Ovary (tissue), 7 donors: ENCODE measurements at regions not wholly inside any gene's neighbourhood (a gene's known extent, or its start where the extent isn't known, plus 50 kb on each side); places are given as distances from the start of the nearest gene placed in this dataset.
"Not testable (repeated sequence)": the region's sequence is repeated elsewhere in the genome, so short reads cannot be mapped to it uniquely, and the experiment has no call there.

Experiments
- DNase-seq, 5 donors: peaks; one replicate each; pipeline ENCODE4 v3.0.0-alpha.2; 2019 to 2020
- H3K27ac ChIP-seq, 2 donors: fragments of 200-600 bp; one replicate each; pipeline versions ENCODE4 v1.5.1 to v1.8.0; 2019 to 2022
- H3K27me3 ChIP-seq: fragments of 200-600 bp; one replicate; pipeline ENCODE4 v1.8.0; 2022
- H3K36me3 ChIP-seq: fragments of 200-600 bp; sonication (generic); one replicate; pipeline ENCODE4 v1.5.1; 2019
- H3K4me1 ChIP-seq: one replicate; pipeline ENCODE4 v1.8.1; 2013; ENCODE audit warnings: mild to moderate bottlenecking, moderate library complexity; ENCODE audit not compliant: insufficient read depth
- H3K4me3 ChIP-seq: fragments of 200-600 bp; sonication (generic); one replicate; pipeline ENCODE4 v1.5.1; 2017
- H3K9me3 ChIP-seq, 2 donors: fragments of 200-600 bp in 1 of 2; sonication (generic) in 1 of 2; one replicate each; pipeline versions ENCODE4 v1.5.1 to v1.8.1; 2013 to 2019; ENCODE audit warnings: mild to moderate bottlenecking in 1 of 2, moderate library complexity in 1 of 2
- EP300 ChIP-seq: sonication (generic); formaldehyde crosslinking; IDR thresholded peaks from one replicate; pipeline ENCODE4 v1.6.1; 2017; ENCODE audit warnings: antibody characterized with exemption
- POLR2A ChIP-seq: fragments of 450-650 bp; IDR thresholded peaks from one replicate; pipeline ENCODE4 v1.6.1; 2017; ENCODE audit warnings: antibody characterized with exemption, mild to moderate bottlenecking, moderate library complexity
- WGBS, 3 donors: extraction: QIAGEN DNeasy Blood & Tissue Kit in 1 of 3; methylation state at CpG; one replicate each; pipeline versions ENCODE4 v1.1.5 to v1.1.7; 2013 to 2017; 5-methylcytosine and 5-hydroxymethylcytosine counted together
- intact Hi-C, 4 donors: fragments of 100-400 bp; cut with DNase I; formaldehyde crosslinking; loops; one replicate each; pipeline versions ENCODE4 v1.11.0 to v1.15.1; 2022 to 2023
- TF ChIP-seq, protein P1 (sequence below), 3 donors: fragments of 450-650 bp in 2 of 3; fragments of 200-600 bp in 1 of 3; IDR thresholded peaks; one replicate each; pipeline versions ENCODE4 v1.5.1 to v1.8.0; 2016 to 2022; ENCODE audit warnings: antibody characterized with exemption in 3 of 3, mild to moderate bottlenecking in 1 of 3
- donor health status: DM: no; HTN: no; CAD: no; lungs with moderate emphysema.
- donor health status: DM: no; HTN: no; CAD: no.
- donor health status: Bipolar disorder and iron deficiency.
- donor health status: DM: no; HTN: no; CAD: no.
- donor health status: DM: yes; HTN: yes; CAD: no.

DNA sequence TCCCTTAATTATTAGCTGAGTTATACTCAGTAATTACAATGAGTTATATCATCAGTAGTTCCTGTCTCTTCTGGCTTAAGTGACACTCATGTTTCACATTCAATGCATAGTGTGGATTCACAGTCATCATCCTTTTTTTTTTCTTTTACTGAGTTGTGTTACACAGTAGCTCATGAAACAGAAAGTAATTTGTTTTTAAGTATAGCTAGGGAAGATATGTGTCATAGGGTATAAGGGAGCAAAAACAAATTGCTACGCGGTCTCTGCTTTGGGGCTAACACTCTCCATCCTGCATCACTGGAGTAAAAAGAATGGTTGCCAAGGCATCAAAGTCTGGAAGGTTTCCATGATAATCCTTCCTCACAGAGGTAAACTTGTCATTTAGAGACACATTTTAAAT, 971.7 kb upstream of the NCAM2 start:
- Histone ChIP-seq H3K4me3 (no peak overlapping the region), H3K27ac (no peak overlapping the region), H3K4me1 (no peaks in the 10 kb centered on the region), H3K27me3 (no peaks in the 10 kb centered on the region), H3K36me3 (no peaks in the 10 kb centered on the region), H3K9me3 (no peaks in the 10 kb centered on the region)
- intact Hi-C loops, result no loop called here
- TF ChIP-seq EP300, result no peak
- TF ChIP-seq, protein P1, sequence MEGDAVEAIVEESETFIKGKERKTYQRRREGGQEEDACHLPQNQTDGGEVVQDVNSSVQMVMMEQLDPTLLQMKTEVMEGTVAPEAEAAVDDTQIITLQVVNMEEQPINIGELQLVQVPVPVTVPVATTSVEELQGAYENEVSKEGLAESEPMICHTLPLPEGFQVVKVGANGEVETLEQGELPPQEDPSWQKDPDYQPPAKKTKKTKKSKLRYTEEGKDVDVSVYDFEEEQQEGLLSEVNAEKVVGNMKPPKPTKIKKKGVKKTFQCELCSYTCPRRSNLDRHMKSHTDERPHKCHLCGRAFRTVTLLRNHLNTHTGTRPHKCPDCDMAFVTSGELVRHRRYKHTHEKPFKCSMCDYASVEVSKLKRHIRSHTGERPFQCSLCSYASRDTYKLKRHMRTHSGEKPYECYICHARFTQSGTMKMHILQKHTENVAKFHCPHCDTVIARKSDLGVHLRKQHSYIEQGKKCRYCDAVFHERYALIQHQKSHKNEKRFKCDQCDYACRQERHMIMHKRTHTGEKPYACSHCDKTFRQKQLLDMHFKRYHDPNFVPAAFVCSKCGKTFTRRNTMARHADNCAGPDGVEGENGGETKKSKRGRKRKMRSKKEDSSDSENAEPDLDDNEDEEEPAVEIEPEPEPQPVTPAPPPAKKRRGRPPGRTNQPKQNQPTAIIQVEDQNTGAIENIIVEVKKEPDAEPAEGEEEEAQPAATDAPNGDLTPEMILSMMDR (IDR thresholded peaks at IDR 0.05), result no peak
- no peak for TF ChIP-seq POLR2A
- DNase-seq, result no peak
- WGBS, 3 donors, result 83 to 91% (median 88%) methylated on average over 2 of the region's 2 CpGs

DNA sequence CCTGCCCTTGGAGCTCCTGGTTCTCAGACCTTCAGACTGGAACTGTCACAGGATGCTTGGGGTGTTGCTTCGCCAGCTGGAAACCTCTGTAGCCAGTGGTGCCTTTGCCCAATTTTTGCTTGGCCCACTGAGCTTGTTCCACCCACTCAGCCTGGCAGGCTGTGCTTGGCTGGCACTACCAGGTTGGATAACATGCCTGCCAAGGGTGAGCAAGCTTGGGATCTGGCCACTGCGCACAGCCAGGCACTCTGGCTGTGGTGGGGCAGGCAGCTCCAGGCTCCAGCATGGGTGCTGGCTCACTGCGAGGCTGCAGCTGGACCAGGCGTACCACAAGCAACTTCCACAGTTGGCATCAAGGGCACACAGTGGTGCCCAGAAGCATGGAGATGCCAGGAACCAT, 967.8 kb upstream of the NCAM2 start:
- WGBS, 3 donors, result 90 to 97% (median 92%) methylated on average over 4 of the region's 4 CpGs
- H3K4me1 ChIP-seq, result no peaks in the 10 kb centered on the region
- intact Hi-C loops, result no loop called here
- no peak overlapping the region for H3K27ac ChIP-seq
- no peak overlapping the region for H3K4me3 ChIP-seq
- DNase-seq, result no peak
- no peaks in the 10 kb centered on the region for H3K27me3 ChIP-seq
- no peaks in the 10 kb centered on the region for H3K36me3 ChIP-seq
- TF ChIP-seq, protein P1 (IDR thresholded peaks at IDR 0.05), result no peak
- TF ChIP-seq EP300, result no peak
- no peak for TF ChIP-seq POLR2A
- no peaks in the 10 kb centered on the region for H3K9me3 ChIP-seq

DNA sequence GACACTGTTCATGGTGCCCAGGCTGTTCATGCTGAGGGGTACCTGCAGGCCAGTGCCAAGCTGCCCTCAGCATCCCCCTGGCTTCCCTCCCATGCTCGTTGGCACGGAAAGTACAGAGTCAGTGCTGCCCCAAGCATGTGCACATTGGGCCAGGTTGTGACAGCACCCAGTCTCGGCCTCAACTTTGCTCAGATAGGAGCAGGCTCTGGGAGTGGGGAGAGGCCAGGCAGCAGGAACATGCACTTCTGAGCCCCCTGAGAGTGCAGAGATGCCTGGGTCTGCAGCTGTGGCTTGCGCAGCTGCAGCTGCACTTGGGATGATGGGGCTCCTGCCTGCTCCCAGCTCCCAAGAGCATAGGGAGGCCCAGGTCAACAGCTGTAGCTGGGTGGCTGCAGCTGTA, 966.4 kb upstream of the NCAM2 start:
- no peaks in the 10 kb centered on the region for H3K36me3 ChIP-seq
- no peaks in the 10 kb centered on the region for H3K4me1 ChIP-seq
- DNase-seq, result no peak
- no peaks in the 10 kb centered on the region for H3K9me3 ChIP-seq
- H3K27ac ChIP-seq, result no peak overlapping the region
- H3K27me3 ChIP-seq, result no peaks in the 10 kb centered on the region
- TF ChIP-seq, protein P1 (IDR thresholded peaks at IDR 0.05), result no peak
- TF ChIP-seq EP300, result no peak
- WGBS, 3 donors, result 44 to 97% (median 69%) methylated on average over 2 to 4 of the region's 4 CpGs
- intact Hi-C loops, result no loop called here
- H3K4me3 ChIP-seq, result no peak overlapping the region

DNA sequence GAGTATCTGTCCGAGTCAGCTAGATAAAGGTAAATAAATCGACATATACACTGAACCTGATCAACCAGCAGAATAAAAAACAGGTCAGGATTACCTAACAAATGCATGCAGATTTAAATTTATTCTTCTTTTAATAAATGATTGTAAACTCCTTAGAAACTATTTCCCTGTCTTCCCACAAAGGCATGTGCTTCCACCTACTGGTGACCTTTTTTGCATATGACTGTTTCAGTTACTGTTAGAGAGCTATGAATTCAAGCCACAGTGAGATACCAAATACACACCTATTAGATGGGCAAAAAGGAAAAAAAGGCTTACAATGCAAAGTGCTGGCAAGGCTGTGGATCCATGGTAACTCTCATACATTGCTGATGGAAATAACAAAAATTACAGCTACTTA, 957.4 kb upstream of the NCAM2 start:
- intact Hi-C loops, result no loop called here
- H3K27me3 ChIP-seq, result no peaks in the 10 kb centered on the region
- no peaks in the 10 kb centered on the region for H3K4me1 ChIP-seq
- H3K36me3 ChIP-seq, result no peaks in the 10 kb centered on the region
- no peaks in the 10 kb centered on the region for H3K9me3 ChIP-seq
- no peak overlapping the region for H3K4me3 ChIP-seq
- 82 to 90% (median 90%) methylated on average over 2 of the region's 2 CpGs for WGBS, 3 donors
- DNase-seq, result no peak
- no peak overlapping the region for H3K27ac ChIP-seq
- TF ChIP-seq POLR2A, result no peak
- no peak for TF ChIP-seq EP300
- TF ChIP-seq, protein P1 (IDR thresholded peaks at IDR 0.05), result no peak

DNA sequence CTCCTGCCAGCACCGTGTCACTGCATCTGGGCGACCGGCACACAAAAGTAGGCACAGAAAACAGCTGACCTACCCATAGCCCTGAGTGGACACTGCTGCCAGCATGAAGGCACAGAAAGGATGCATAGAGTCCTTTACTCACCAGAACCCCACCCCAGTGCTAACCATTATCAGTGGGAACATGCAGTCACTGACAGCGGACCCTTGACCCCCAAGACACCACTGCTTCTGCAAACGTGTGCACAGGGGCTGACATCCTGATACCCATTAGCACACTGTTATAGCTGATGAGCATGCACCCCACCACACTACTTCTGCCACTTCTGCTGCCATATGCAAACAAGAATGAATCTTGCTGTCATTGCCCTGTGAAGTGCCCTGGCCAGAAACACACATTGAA, 953.0 kb upstream of the NCAM2 start:
- no peaks in the 10 kb centered on the region for H3K27me3 ChIP-seq
- 84 to 94% (median 85%) methylated on average over 2 to 5 of the region's 5 CpGs for WGBS, 3 donors
- DNase-seq, result no peak
- TF ChIP-seq EP300 (no peak), POLR2A (no peak)
- TF ChIP-seq, protein P1 (IDR thresholded peaks at IDR 0.05), result no peak
- no peak overlapping the region for H3K4me3 ChIP-seq
- H3K36me3 ChIP-seq, result no peaks in the 10 kb centered on the region
- intact Hi-C loops, result no loop called here
- H3K4me1 ChIP-seq, result no peaks in the 10 kb centered on the region
- no peaks in the 10 kb centered on the region for H3K9me3 ChIP-seq
- no peak overlapping the region for H3K27ac ChIP-seq

DNA sequence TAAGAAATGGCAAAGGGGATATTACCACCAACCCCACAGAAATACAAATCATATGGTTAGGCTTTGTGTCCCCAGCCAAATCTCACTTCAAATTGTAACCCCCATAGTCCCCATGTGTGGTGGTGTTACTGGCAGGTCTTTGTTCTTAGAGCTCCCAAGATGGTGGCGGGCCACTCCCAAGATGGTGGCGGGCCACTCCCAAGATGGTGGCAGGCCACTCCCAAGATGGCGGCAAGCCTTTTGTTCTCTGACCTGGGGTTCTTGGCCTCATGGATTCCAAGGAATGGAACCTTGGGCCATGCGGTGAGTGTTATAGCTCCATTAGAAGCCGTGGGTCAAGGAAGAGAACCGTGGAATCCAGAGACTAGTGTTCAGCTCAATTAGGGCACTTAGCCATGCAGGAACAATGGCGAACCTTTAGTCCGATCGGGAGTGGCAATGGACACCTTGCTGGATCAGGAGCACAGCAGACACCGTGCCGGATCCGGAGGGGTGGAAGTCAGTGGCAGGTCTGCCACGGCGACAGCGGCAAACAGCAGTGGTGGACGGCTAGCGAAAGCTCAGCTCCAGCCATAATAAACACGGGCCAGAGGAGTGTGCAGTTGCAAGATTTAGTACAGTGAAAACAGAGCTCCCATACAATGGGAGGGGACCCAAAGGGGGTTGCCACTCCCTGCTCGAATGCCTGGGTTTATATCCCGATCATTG, 949.9 kb upstream of the NCAM2 start:
- not testable (repeated sequence) for H3K4me3 ChIP-seq

More for the DNA sequence above, 949.9 kb upstream of the NCAM2 start:
- intact Hi-C loops, H3K9me3 ChIP-seq, H3K36me3 ChIP-seq, H3K27me3 ChIP-seq, DNase-seq, H3K27ac ChIP-seq, H3K4me1 ChIP-seq: not testable (repeated sequence)
- 86 to 92% (median 92%) methylated on average over 19 to 20 of the region's 20 CpGs for WGBS, 3 donors
